ENCODE measurements at regions not wholly inside any gene's neighbourhood (a gene's known extent, or its start where the extent isn't known, plus 50 kb on each side); places are given as distances from the start of the nearest gene placed in this dataset.

GRCh38 chr13:59144700-59145099, 1019.0 kb downstream of the DIAPH3 start:
- TF ChIP-seq EZH2 (IDR thresholded peaks at IDR 0.05; ENCODE audit: low read length, unreplicated experiment) (no peak), CTCF (conservative IDR thresholded peaks at IDR 0.05; ENCODE audit: low read depth, low read length) (no peak), EZH2phosphoT487 (IDR thresholded peaks at IDR 0.05; ENCODE audit: borderline replicate concordance, low read length) (no peak)
